Right lobe of liver (tissue), 6 donors: ENCODE measurements at regions not wholly inside any gene's neighbourhood (a gene's known extent, or its start where the extent isn't known, plus 50 kb on each side); places are given as distances from the start of the nearest gene placed in this dataset.

Source experiments
- ATAC-seq, 4 donors: fragments of 200-7000 bp; cut with Tn5 transposase; one replicate each; pipeline ENCODE4 v1.9.1; 2020; ENCODE audit warnings: mild to moderate bottlenecking in 4 of 4, moderate library complexity in 4 of 4
- DNase-seq, 3 donors: peaks; one replicate each; pipeline ENCODE4 v3.0.0-alpha.2; 2020
- H3K27ac ChIP-seq, 3 donors: fragments of 200-600 bp; one replicate each; pipeline ENCODE4 v1.8.0; 2022
- H3K27me3 ChIP-seq, 2 donors: fragments of 200-600 bp; one replicate each; pipeline ENCODE4 v1.8.0; 2022
- H3K36me3 ChIP-seq, 4 donors: fragments of 200-600 bp; sonication (generic) in 1 of 4; one replicate each; pipeline versions ENCODE4 v1.5.1 to v1.8.0; 2017 to 2022; ENCODE audit warnings: control low read depth in 1 of 4
- H3K4me1 ChIP-seq, 4 donors: fragments of 200-600 bp; sonication (generic) in 1 of 4; one replicate each; pipeline versions ENCODE4 v1.5.1 to v1.8.0; 2017 to 2022; ENCODE audit warnings: control low read depth in 1 of 4
- H3K4me3 ChIP-seq, 3 donors: fragments of 200-600 bp; one replicate each; pipeline ENCODE4 v1.8.0; 2022
- H3K9me3 ChIP-seq, 4 donors: fragments of 200-600 bp; sonication (generic) in 1 of 4; one replicate each; pipeline versions ENCODE4 v1.5.1 to v1.8.0; 2017 to 2022; ENCODE audit warnings: control low read depth in 1 of 4
- POLR2A ChIP-seq: fragments of 450-650 bp; IDR thresholded peaks from one replicate; pipeline ENCODE4 v1.6.1; 2017; ENCODE audit warnings: antibody characterized with exemption, mild to moderate bottlenecking
- WGBS: methylation state at CpG from one replicate; pipeline ENCODE4 v1.1.6; 2018; ENCODE audit warnings: low coverage, low lambda C conversion rate; ENCODE audit not compliant: insufficient coverage; ENCODE audit errors: missing lambda C conversion rate; 5-methylcytosine and 5-hydroxymethylcytosine counted together
- intact Hi-C, 2 donors: fragments of 100-400 bp; cut with DNase I; formaldehyde crosslinking; loops; one replicate each; pipeline versions ENCODE4 v1.11.2 to v1.14.1; 2022
- TF ChIP-seq, protein P1 (sequence below), 4 donors: fragments of 200-600 bp in 3 of 4; fragments of 450-650 bp in 1 of 4; IDR thresholded peaks; one replicate each; pipeline versions ENCODE4 v1.5.1 to v1.8.0; 2016 to 2022; ENCODE audit warnings: antibody characterized with exemption in 4 of 4, mild to moderate bottlenecking in 2 of 4
- donor health status: DM: no; HTN: yes; CAD: no.
- donor health status: DM: no; HTN: no; CAD: no.
- donor health status: DM: no; HTN: no; CAD: no.
- donor health status: DM: no; HTN: yes; CAD: no.
- donor health status: DM: no; HTN: yes; CAD: no.

GRCh38 chr3:157786618-157787017, 283.4 kb upstream of the VEPH1 start:
- 59% methylated on average over 4 of the region's 4 CpGs for WGBS
- Histone ChIP-seq H3K4me3 (no peak overlapping the region), H3K9me3 (no peaks in the 10 kb centered on the region), H3K36me3 (no peaks in the 10 kb centered on the region), H3K27me3 (no peaks in the 10 kb centered on the region), H3K27ac (no peak overlapping the region), H3K4me1 (no peaks in the 10 kb centered on the region)
- intact Hi-C loops = no loop called here
- no peak for ATAC-seq
- no peak for DNase-seq
- TF ChIP-seq, protein P1, sequence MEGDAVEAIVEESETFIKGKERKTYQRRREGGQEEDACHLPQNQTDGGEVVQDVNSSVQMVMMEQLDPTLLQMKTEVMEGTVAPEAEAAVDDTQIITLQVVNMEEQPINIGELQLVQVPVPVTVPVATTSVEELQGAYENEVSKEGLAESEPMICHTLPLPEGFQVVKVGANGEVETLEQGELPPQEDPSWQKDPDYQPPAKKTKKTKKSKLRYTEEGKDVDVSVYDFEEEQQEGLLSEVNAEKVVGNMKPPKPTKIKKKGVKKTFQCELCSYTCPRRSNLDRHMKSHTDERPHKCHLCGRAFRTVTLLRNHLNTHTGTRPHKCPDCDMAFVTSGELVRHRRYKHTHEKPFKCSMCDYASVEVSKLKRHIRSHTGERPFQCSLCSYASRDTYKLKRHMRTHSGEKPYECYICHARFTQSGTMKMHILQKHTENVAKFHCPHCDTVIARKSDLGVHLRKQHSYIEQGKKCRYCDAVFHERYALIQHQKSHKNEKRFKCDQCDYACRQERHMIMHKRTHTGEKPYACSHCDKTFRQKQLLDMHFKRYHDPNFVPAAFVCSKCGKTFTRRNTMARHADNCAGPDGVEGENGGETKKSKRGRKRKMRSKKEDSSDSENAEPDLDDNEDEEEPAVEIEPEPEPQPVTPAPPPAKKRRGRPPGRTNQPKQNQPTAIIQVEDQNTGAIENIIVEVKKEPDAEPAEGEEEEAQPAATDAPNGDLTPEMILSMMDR (IDR thresholded peaks at IDR 0.05) = no peak

DNA sequence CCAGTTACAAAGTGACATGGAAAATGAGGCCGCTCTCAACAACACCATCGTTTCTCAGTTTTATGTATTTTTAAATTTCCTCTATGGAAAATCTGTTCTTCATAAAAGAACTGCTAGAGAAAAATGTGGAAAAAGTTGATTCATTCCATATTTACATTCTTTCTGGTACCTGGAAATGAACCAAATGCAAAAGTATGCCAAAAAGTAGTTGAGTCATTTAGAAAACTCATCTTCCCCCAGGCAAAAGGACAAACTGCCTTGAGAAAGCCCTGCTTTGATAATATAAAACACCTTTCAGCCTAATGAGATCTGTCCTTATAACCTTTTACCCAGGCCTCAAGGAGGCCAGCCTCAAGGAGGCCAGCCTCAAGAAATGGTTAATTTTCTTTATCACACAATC, 283.0 kb upstream of the VEPH1 start:
- no peak for TF ChIP-seq POLR2A
- TF ChIP-seq, protein P1 (IDR thresholded peaks at IDR 0.05) = no peak
- Histone ChIP-seq H3K27ac (no peak overlapping the region), H3K4me1 (no peaks in the 10 kb centered on the region), H3K27me3 (no peaks in the 10 kb centered on the region), H3K4me3 (no peak overlapping the region), H3K9me3 (no peaks in the 10 kb centered on the region), H3K36me3 (no peaks in the 10 kb centered on the region)
- 50% methylated on average over 2 of the region's 2 CpGs for WGBS
- no peak for ATAC-seq
- intact Hi-C loops = no loop called here
- no peak for DNase-seq

DNA sequence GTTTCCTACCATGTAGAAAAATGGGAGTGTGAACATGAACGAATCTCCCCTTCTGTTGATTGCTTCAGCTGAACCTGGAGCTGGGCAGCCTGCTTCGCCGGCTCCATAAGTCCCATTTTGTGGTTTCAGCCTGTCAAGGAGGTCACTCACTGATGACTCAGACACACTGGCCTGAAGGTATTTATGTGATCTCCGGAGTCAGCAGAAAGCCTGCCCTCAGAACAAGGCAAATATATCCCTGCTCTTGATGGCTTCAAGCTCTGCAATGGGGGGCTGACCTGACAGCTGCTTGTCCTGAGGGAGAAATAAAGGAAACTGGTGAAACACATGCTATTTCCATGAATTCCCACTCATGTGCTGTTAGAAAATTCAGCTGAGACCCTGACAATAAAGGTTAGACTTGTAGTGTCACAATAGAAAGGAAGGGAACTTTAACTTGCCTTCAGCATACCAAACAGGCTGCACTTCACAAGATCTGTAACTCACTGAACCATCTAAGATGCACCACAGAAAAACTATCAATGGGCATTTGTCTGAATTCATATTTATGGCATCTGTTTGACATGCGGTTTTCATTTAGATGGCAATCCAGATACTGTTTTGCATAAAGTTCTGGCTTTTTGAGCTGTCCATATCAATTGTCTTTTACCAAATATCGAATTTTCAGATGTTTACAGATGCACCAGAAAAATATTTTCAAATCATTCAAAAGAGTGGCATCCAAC, 282.0 kb upstream of the VEPH1 start:
- intact Hi-C loops = no loop called here
- 34% methylated on average over 5 of the region's 6 CpGs for WGBS
- Histone ChIP-seq H3K4me3 (no peak overlapping the region), H3K9me3 (no peaks in the 10 kb centered on the region), H3K27ac (no peak overlapping the region), H3K27me3 (no peaks in the 10 kb centered on the region), H3K36me3 (no peaks in the 10 kb centered on the region), H3K4me1 (no peaks in the 10 kb centered on the region)
- DNase-seq (no peak), ATAC-seq (no peak)
- no peak for TF ChIP-seq POLR2A
- TF ChIP-seq, protein P1 (IDR thresholded peaks at IDR 0.05) = no peak

- ATAC-seq (no peak), DNase-seq (no peak)
- TF ChIP-seq, protein P1 (IDR thresholded peaks at IDR 0.05) = no peak
- TF ChIP-seq POLR2A = no peak
- H3K9me3 ChIP-seq = no peaks in the 10 kb centered on the region
- H3K27ac ChIP-seq = no peak overlapping the region
- no peak overlapping the region for H3K4me3 ChIP-seq
- no peaks in the 10 kb centered on the region for H3K36me3 ChIP-seq
- H3K27me3 ChIP-seq = no peaks in the 10 kb centered on the region
- 31% methylated on average over 2 of the region's 2 CpGs for WGBS
- intact Hi-C loops = no loop called here
- no peaks in the 10 kb centered on the region for H3K4me1 ChIP-seq
These were observed 279.0 kb upstream of the VEPH1 start for GRCh38 chr3:157782236-157782635.
